ENCODE measurements at regions not wholly inside any gene's neighbourhood (a gene's known extent, or its start where the extent isn't known, plus 50 kb on each side); places are given as distances from the start of the nearest gene placed in this dataset.
"Not testable (repeated sequence)": the region's sequence is repeated elsewhere in the genome, so short reads cannot be mapped to it uniquely, and the experiment has no call there.

GRCh38 chr2:180882959-180883358 is 97.4 kb upstream of the UBE2E3 start:
- no peak overlapping the region for H3K9ac ChIP-seq (ENCODE audit: low read depth, low read length)
- H3K4me1 ChIP-seq (ENCODE audit: insufficient read depth, low read length) = no peaks in the 10 kb centered on the region
- no peak overlapping the region for H3K4me3 ChIP-seq (ENCODE audit: low read length)
- no peak overlapping the region for H3K27ac ChIP-seq (ENCODE audit: low read length)
- no peaks in the 10 kb centered on the region for H3K36me3 ChIP-seq (ENCODE audit: insufficient read depth, low read depth, low read length)
- H3K9me3 ChIP-seq (ENCODE audit: insufficient read depth, low read depth, low read length) = peaks cover 2% of the 10 kb centered on the region; the same call in 1 of the 2 replicates
- no peaks in the 10 kb centered on the region for H3K27me3 ChIP-seq (ENCODE audit: insufficient read depth, low read length)

GRCh38 chr2:180876506-180876905 is 103.9 kb upstream of the UBE2E3 start:
- H3K9me3 ChIP-seq (ENCODE audit: insufficient read depth, low read depth, low read length) = peaks cover 2% of the 10 kb centered on the region; the same call in 1 of the 2 replicates

GRCh38 chr2:180873219-180873618 is 107.2 kb upstream of the UBE2E3 start:
- Histone ChIP-seq H3K9me3 (ENCODE audit: insufficient read depth, low read depth, low read length) (no peaks in the 10 kb centered on the region), H3K4me3 (ENCODE audit: low read length) (no peak overlapping the region), H3K27me3 (ENCODE audit: insufficient read depth, low read length) (no peaks in the 10 kb centered on the region), H3K9ac (ENCODE audit: low read depth, low read length) (no peak overlapping the region), H3K27ac (ENCODE audit: low read length) (no peak overlapping the region), H3K36me3 (ENCODE audit: insufficient read depth, low read depth, low read length) (no peaks in the 10 kb centered on the region), H3K4me1 (ENCODE audit: insufficient read depth, low read length) (no peaks in the 10 kb centered on the region)

More at GRCh38 chr2:180876506-180876905, 103.9 kb upstream of the UBE2E3 start:
- H3K9ac ChIP-seq (ENCODE audit: low read depth, low read length) = no peak overlapping the region
- H3K4me3 ChIP-seq (ENCODE audit: low read length) = no peak overlapping the region
- H3K27ac ChIP-seq (ENCODE audit: low read length) = no peak overlapping the region
- no peaks in the 10 kb centered on the region for H3K27me3 ChIP-seq (ENCODE audit: insufficient read depth, low read length)
- H3K4me1 ChIP-seq (ENCODE audit: insufficient read depth, low read length) = no peaks in the 10 kb centered on the region
- H3K36me3 ChIP-seq (ENCODE audit: insufficient read depth, low read depth, low read length) = no peaks in the 10 kb centered on the region

GRCh38 chr2:180872781-180873180 is 107.6 kb upstream of the UBE2E3 start:
- H3K4me1 ChIP-seq (ENCODE audit: insufficient read depth, low read length); H3K4me3 ChIP-seq (ENCODE audit: low read length); H3K27ac ChIP-seq (ENCODE audit: low read length); H3K9ac ChIP-seq (ENCODE audit: low read depth, low read length); H3K27me3 ChIP-seq (ENCODE audit: insufficient read depth, low read length); H3K36me3 ChIP-seq (ENCODE audit: insufficient read depth, low read depth, low read length); H3K9me3 ChIP-seq (ENCODE audit: insufficient read depth, low read depth, low read length): not testable (repeated sequence)

- Histone ChIP-seq H3K27ac (ENCODE audit: low read length) (no peak overlapping the region), H3K9me3 (ENCODE audit: insufficient read depth, low read depth, low read length) (no peaks in the 10 kb centered on the region), H3K4me1 (ENCODE audit: insufficient read depth, low read length) (no peaks in the 10 kb centered on the region), H3K36me3 (ENCODE audit: insufficient read depth, low read depth, low read length) (no peaks in the 10 kb centered on the region), H3K27me3 (ENCODE audit: insufficient read depth, low read length) (no peaks in the 10 kb centered on the region), H3K4me3 (ENCODE audit: low read length) (no peak overlapping the region), H3K9ac (ENCODE audit: low read depth, low read length) (no peak overlapping the region)
Measured at GRCh38 chr2:180872255-180872654, 108.2 kb upstream of the UBE2E3 start.

GRCh38 chr2:180871649-180872048 is 108.8 kb upstream of the UBE2E3 start:
- no peaks in the 10 kb centered on the region for H3K4me1 ChIP-seq (ENCODE audit: insufficient read depth, low read length)
- no peak overlapping the region for H3K27ac ChIP-seq (ENCODE audit: low read length)
- H3K9ac ChIP-seq (ENCODE audit: low read depth, low read length) = no peak overlapping the region

GRCh38 chr2:180849851-180850250 is 130.6 kb upstream of the UBE2E3 start:
- H3K4me3 ChIP-seq (ENCODE audit: low read length) = no peak overlapping the region
- H3K36me3 ChIP-seq (ENCODE audit: insufficient read depth, low read depth, low read length) = no peaks in the 10 kb centered on the region
- H3K9ac ChIP-seq (ENCODE audit: low read depth, low read length) = no peak overlapping the region
- no peak overlapping the region for H3K27ac ChIP-seq (ENCODE audit: low read length)
- no peaks in the 10 kb centered on the region for H3K27me3 ChIP-seq (ENCODE audit: insufficient read depth, low read length)
- H3K4me1 ChIP-seq (ENCODE audit: insufficient read depth, low read length) = peaks cover 2% of the 10 kb centered on the region; the same call in 1 of the 2 replicates
- no peaks in the 10 kb centered on the region for H3K9me3 ChIP-seq (ENCODE audit: insufficient read depth, low read depth, low read length)

More at GRCh38 chr2:180871649-180872048, 108.8 kb upstream of the UBE2E3 start:
- no peak overlapping the region for H3K4me3 ChIP-seq (ENCODE audit: low read length)
- H3K9me3 ChIP-seq (ENCODE audit: insufficient read depth, low read depth, low read length) = no peaks in the 10 kb centered on the region
- H3K27me3 ChIP-seq (ENCODE audit: insufficient read depth, low read length) = no peaks in the 10 kb centered on the region
- no peaks in the 10 kb centered on the region for H3K36me3 ChIP-seq (ENCODE audit: insufficient read depth, low read depth, low read length)

GRCh38 chr2:180848393-180848792 is 132.0 kb upstream of the UBE2E3 start:
- H3K4me3 ChIP-seq (ENCODE audit: low read length) = no peak overlapping the region
- H3K27me3 ChIP-seq (ENCODE audit: insufficient read depth, low read length) = no peaks in the 10 kb centered on the region
- no peaks in the 10 kb centered on the region for H3K36me3 ChIP-seq (ENCODE audit: insufficient read depth, low read depth, low read length)
- H3K9me3 ChIP-seq (ENCODE audit: insufficient read depth, low read depth, low read length) = no peaks in the 10 kb centered on the region
- peaks cover 2% of the 10 kb centered on the region; the same call in 1 of the 2 replicates for H3K4me1 ChIP-seq (ENCODE audit: insufficient read depth, low read length)
- H3K27ac ChIP-seq (ENCODE audit: low read length) = no peak overlapping the region
- H3K9ac ChIP-seq (ENCODE audit: low read depth, low read length) = no peak overlapping the region

- H3K9me3 ChIP-seq (ENCODE audit: insufficient read depth, low read depth, low read length) = no peaks in the 10 kb centered on the region
- no peaks in the 10 kb centered on the region for H3K36me3 ChIP-seq (ENCODE audit: insufficient read depth, low read depth, low read length)
- peaks cover 2% of the 10 kb centered on the region; the same call in 1 of the 2 replicates for H3K4me1 ChIP-seq (ENCODE audit: insufficient read depth, low read length)
- H3K27me3 ChIP-seq (ENCODE audit: insufficient read depth, low read length) = no peaks in the 10 kb centered on the region
- H3K4me3 ChIP-seq (ENCODE audit: low read length) = no peak overlapping the region
- no peak overlapping the region for H3K9ac ChIP-seq (ENCODE audit: low read depth, low read length)
- no peak overlapping the region for H3K27ac ChIP-seq (ENCODE audit: low read length)
Measured at GRCh38 chr2:180846756-180847472, 133.5 kb upstream of the UBE2E3 start.

- no peak overlapping the region for H3K9ac ChIP-seq (ENCODE audit: low read depth, low read length)
- H3K9me3 ChIP-seq (ENCODE audit: insufficient read depth, low read depth, low read length) = no peaks in the 10 kb centered on the region
- H3K27me3 ChIP-seq (ENCODE audit: insufficient read depth, low read length) = no peaks in the 10 kb centered on the region
- no peaks in the 10 kb centered on the region for H3K36me3 ChIP-seq (ENCODE audit: insufficient read depth, low read depth, low read length)
- H3K4me3 ChIP-seq (ENCODE audit: low read length) = no peak overlapping the region
- no peaks in the 10 kb centered on the region for H3K4me1 ChIP-seq (ENCODE audit: insufficient read depth, low read length)
- H3K27ac ChIP-seq (ENCODE audit: low read length) = no peak overlapping the region
Measured at GRCh38 chr2:180842461-180842860, 137.9 kb upstream of the UBE2E3 start.

GRCh38 chr2:180840641-180841040 is 139.8 kb upstream of the UBE2E3 start:
- Histone ChIP-seq H3K27me3 (ENCODE audit: insufficient read depth, low read length) (no peaks in the 10 kb centered on the region), H3K36me3 (ENCODE audit: insufficient read depth, low read depth, low read length) (no peaks in the 10 kb centered on the region), H3K4me1 (ENCODE audit: insufficient read depth, low read length) (no peaks in the 10 kb centered on the region), H3K27ac (ENCODE audit: low read length) (no peak overlapping the region), H3K9me3 (ENCODE audit: insufficient read depth, low read depth, low read length) (no peaks in the 10 kb centered on the region), H3K9ac (ENCODE audit: low read depth, low read length) (no peak overlapping the region), H3K4me3 (ENCODE audit: low read length) (no peak overlapping the region)

- Histone ChIP-seq H3K27ac (ENCODE audit: low read length) (no peak overlapping the region), H3K9ac (ENCODE audit: low read depth, low read length) (no peak overlapping the region), H3K9me3 (ENCODE audit: insufficient read depth, low read depth, low read length) (no peaks in the 10 kb centered on the region), H3K36me3 (ENCODE audit: insufficient read depth, low read depth, low read length) (no peaks in the 10 kb centered on the region), H3K4me3 (ENCODE audit: low read length) (no peak overlapping the region), H3K4me1 (ENCODE audit: insufficient read depth, low read length) (no peaks in the 10 kb centered on the region), H3K27me3 (ENCODE audit: insufficient read depth, low read length) (no peaks in the 10 kb centered on the region)
Measured at GRCh38 chr2:180829836-180830235, 150.6 kb upstream of the UBE2E3 start.
